ENCODE measurements at regions not wholly inside any gene's neighbourhood (a gene's known extent, or its start where the extent isn't known, plus 50 kb on each side); places are given as distances from the start of the nearest gene placed in this dataset.

GRCh38 chr10:43874984-43875383 lies 226.3 kb upstream of the ZNF32 start:
- no peak for TF ChIP-seq CHD1 (IDR thresholded peaks at IDR 0.05; ENCODE audit: low read depth, low read length)
- no peak for TF ChIP-seq RXRA (IDR thresholded peaks at IDR 0.05; ENCODE audit: insufficient read depth, low read depth, low read length)
- no peak for TF ChIP-seq USF2 (IDR thresholded peaks at IDR 0.05; ENCODE audit: low read length)
- TF ChIP-seq RAD21 (IDR thresholded peaks at IDR 0.05 in 1 of 2, conservative IDR thresholded peaks at IDR 0.05 in 1 of 2; ENCODE audit: low read depth in 2 of 2, low read length in 2 of 2): no peak
- TF ChIP-seq SP1 (IDR thresholded peaks at IDR 0.05; ENCODE audit: low read depth, low read length): no peak
- TF ChIP-seq POLR2A (IDR thresholded peaks at IDR 0.05; ENCODE audit: control extremely low read depth in 1 of 2, low read depth in 2 of 2, low read length in 2 of 2): no peak
- no peak for TF ChIP-seq ATF3 (IDR thresholded peaks at IDR 0.05; ENCODE audit: insufficient read depth, low read depth, low read length)
- no peak for TF ChIP-seq CTCF (IDR thresholded peaks at IDR 0.05; ENCODE audit: control extremely low read depth in 1 of 3, insufficient read depth in 1 of 3, low read depth in 1 of 3, low read length in 3 of 3)
- no peak for TF ChIP-seq POLR2AphosphoS5 (IDR thresholded peaks at IDR 0.05; ENCODE audit: low read depth, low read length)
- TF ChIP-seq KDM1A (IDR thresholded peaks at IDR 0.05; ENCODE audit: borderline replicate concordance, low read length): no peak
- no peak for TF ChIP-seq EP300 (IDR thresholded peaks at IDR 0.05; ENCODE audit: borderline replicate concordance in 1 of 2, low read depth in 2 of 2, low read length in 2 of 2)
- no peak for TF ChIP-seq MAX (IDR thresholded peaks at IDR 0.05)
- no peak for TF ChIP-seq JUN (IDR thresholded peaks at IDR 0.05; ENCODE audit: low read depth, low read length)

Measured in H1 (cell line).